Stimulated activated naive CD8-positive, alpha-beta T cell treated with anti-CD3 and anti-CD28 coated beads, Interleukin-15, Interleukin-2, amounts not matched to agents 100 U/mL and 50 U/mL, for 24 hours (primary cell): ENCODE measurements at regions not wholly inside any gene's neighbourhood (a gene's known extent, or its start where the extent isn't known, plus 50 kb on each side); places are given as distances from the start of the nearest gene placed in this dataset.
"Not testable (repeated sequence)": the region's sequence is repeated elsewhere in the genome, so short reads cannot be mapped to it uniquely, and the experiment has no call there.

Experiments used
- ATAC-seq: fragments of 150-1000 bp; cut with Tn5 transposase; one replicate; pipeline ENCODE4 v1.10.0; 2021
- DNase-seq: peaks from one replicate; pipeline ENCODE4 v3.0.0; 2021

GRCh38 chr4:71210823-71211222 lies 128.0 kb upstream of the SLC4A4 start:
- no peak for ATAC-seq
- no peak for DNase-seq

DNA sequence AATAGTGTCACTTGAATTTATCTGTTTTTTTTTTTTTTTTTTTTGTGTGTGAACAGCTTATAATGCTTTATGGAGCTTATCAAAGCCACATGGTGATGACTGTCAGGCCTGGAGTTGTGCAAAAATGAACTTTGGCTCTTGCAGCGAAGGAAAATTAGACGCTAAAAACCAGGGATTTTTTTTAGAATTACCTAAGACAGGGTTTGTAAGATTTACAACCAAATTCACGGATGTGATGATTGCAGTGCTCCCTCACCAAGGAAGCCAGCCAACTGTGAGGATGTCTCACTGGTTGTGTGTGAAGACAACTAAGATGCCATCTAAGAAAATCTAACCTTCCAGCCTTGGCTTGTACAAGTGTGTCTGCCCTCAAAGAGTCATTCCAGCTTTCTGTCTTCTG lies 127.1 kb upstream of the SLC4A4 start:
- DNase-seq = no peak
- ATAC-seq = no peak

DNA sequence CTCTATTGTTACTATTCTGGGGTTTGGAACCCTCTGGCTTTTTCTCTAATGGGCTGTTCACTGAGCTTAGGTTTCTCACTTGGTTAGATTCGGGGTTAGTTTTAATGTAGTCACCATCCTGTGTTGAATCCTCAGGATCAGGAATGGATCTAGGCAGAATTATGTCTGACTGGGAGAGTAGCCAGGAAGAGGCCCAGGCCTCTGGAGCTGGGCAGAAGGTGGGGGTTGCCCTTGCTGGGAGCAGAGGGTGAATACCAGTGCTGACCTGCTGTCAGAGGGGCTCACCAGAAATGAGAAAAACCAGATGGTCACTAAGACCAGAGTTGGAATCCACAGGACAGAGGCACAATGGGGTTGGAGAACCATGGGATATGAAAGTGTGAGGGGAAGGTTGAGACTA lies 126.6 kb upstream of the SLC4A4 start:
- ATAC-seq (no peak), DNase-seq (no peak)

- DNase-seq = no peak
- no peak for ATAC-seq
These were observed 124.2 kb upstream of the SLC4A4 start for GRCh38 chr4:71214578-71214977.

GRCh38 chr4:71216316-71216959 lies 122.4 kb upstream of the SLC4A4 start:
- ATAC-seq (no peak), DNase-seq (no peak)

- ATAC-seq (no peak), DNase-seq (no peak)
These were observed 121.1 kb upstream of the SLC4A4 start for GRCh38 chr4:71217688-71218087.

- DNase-seq, ATAC-seq: not testable (repeated sequence)
These were observed 118.0 kb upstream of the SLC4A4 start for GRCh38 chr4:71220848-71221247.

DNA sequence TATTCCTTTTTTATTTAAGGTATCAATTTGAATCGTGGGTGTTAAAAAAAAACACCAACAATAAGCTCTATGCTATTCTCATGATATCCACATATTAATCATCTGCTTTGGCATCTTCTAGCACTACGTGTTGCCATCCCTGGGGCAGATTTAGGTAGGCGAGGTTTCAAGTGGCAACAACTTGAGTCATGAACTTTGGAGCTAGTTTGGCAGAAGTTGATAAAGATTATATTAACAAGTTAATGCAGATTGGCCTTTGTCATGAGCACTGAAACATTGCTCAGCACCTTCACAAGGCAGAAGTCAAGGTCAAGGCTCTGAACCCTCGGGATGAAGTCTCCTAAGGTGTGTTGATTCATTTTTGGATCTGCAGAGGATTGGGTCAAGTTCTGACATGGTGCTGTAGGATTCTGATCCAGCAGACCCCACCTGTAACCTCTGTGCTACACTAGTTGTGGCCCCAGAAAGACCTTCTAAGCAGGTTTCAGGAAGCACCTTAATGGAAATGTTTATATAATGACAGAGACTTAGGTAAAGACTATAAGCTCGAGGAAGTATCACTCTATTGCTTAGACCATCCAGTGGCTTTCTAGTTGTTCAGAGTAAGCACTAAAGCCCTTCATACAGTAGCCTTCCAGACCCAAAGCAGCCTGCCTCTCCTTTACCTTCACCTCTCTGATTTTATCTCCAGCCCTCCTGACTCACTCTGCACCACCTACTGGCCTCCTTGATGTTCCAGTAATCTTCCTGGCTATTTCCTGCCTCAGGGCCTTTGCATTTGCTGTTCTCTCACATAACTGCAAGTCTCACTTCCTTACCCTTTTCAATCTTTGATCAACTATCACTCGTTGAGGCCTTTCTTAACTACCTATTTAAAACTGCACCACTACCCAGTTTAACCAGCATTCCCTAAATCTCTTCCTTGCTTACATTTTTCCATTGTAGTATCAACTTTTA lies 117.0 kb upstream of the SLC4A4 start:
- ATAC-seq = no peak
- DNase-seq = no peak

DNA sequence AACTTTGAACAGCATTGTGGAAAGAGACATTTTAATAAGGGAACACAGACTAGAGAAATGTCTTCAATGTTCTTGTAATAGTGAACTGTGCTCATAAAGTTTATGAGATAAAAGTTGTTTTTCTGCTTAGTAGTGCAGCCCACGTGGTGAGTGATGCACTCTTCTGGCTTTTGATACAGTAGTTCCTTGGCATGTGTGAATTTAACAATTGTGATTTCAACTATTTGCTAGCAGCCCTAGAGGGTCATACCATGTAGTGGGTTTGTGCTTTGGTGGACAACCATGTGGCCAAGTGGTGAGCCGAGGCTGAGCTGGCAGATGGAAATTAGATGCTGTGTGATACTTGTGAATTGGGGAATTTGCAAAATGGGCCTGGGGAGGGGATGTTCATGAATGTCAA lies 116.2 kb upstream of the SLC4A4 start:
- no peak for DNase-seq
- no peak for ATAC-seq

DNA sequence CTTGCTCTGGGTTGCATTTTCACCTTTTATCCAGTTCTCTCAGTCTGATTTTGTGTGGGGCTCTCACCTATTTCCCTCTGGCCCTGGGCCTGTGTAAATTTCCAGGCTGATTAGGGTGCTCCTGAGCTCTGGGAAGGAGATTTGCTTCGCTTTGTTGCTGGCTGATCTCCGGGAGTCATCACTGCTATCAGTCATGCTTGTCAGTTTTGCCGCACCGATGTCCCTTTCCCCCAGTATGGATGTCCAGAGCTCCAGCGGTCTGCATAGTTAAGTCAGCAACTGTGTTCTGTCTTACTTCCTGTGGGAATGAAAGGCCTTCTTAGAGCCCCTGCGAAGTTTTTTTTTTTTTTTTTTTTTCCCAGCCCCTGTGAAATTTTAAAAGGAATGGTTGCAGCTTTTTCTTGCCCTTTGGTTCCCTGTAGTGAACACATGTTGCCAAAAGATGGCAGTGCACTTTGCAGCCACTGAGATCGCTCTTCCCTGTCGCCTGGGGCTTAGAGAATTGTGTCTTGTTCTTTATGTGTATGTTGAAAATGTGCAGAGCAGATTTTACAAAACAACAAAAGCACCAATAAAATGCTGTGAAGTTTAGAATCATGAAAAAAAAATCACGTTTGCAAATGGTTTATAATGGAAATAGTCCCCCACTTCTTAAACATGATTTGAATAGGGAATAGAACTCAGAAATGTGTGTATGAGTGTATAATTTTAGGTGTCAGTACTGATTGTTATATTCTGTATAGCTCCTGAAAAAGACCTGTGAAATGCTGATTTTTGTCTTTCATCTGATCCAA lies 109.1 kb upstream of the SLC4A4 start:
- ATAC-seq = no peak
- no peak for DNase-seq

DNA sequence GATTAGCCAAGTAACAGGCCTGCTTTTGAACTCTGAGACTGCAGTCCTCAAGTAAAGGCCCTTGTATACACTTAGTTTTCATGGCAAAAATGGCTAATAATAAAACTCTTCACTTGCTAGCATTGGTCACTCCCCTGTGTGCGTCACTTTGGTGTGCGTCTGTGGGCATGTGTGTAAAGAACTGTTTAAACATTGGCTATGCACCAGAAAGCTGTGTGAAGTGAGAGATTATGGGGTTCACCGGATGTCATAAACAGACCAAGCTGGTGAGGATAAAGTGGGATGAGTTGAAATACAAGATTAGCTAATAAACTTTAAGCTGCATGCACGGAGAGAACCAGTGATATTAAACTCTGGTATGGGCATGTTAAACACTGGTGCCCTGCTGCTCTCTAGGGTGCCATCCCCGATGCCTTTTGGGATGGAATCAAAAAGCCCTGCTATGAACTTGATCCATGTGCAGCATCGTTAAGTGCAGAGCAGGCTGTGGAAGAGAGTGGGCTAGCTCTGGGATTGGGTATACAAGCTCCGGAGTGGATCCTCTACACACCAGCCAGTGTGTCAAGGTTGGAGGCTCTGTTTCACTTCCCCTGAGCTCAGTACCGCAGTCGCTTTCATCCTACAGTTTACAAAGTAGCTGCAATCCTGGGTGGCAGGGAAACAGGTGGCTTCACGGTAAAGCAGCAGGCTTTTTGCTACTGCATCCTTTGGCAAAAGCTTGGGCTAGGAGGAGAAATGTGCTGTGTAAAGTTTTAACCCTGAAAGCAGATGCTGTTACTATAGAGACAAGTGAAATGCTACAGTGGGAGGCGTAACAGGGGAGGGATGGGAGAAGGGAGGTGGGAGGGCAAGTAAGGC lies 108.3 kb upstream of the SLC4A4 start:
- ATAC-seq = no peak

DNA sequence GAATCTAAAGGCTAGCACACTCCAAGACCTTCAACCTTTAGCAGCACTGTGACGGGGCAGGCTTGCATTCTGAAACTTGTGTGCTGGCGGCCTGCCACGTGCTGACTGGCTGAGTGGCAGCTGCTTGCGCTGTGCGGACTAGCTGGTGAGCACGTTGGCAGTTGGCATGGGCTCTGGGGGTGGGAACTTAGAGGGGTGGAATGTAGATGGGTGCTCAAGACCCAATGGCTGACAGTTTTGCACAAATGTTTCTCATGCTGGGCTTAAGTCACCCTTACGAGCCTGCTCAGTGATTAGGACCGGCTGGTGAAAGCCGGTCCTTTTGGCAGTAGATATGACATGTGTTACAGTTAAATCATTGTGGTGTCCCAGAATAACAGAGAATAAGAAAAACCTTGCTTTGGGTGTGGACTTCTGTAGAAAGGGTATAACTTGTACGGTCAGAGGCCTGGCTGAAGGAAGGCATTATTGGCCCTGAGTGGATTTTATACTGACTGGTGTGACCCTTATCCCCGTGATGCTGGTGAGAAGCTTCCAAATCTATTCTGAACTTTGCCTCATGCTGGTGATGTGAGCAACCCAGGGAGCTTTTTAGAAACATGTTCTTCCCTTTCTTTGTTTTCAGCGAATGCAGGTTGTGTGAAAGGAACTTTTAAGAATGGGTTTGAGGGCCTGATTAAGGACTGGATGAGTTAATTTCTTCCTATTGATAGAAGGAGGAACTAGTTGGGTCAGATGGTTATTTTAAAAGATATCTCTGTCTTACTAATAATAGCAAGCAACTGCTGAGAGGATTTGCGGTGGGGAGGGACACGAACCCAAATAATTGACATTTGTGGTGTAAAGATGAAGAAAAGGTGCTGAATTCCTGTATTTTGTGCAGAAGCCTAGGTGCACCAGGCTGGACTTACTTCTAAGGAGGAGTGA lies 107.4 kb upstream of the SLC4A4 start:
- ATAC-seq (no peak), DNase-seq (no peak)

More for the DNA sequence above, 108.3 kb upstream of the SLC4A4 start:
- DNase-seq = no peak

DNA sequence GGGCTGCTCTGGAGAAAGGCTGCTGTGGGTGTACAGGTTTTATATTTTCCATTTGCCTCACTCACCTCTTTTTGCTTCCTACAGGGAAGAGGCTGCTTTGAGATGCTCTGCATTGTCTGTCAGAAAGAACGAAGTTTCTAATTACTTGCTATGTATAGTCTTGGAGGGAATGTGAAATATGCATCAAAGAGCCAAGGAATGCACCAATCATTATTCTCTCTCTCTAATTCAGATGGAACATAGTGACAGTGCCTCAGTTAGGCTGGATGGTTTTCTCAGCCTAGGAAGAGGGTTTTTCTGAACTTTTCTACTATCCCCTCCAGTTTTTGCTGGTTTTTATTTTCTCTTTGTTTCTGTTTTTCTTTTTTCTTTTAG lies 106.8 kb upstream of the SLC4A4 start:
- no peak for DNase-seq
- no peak for ATAC-seq

- ATAC-seq (no peak), DNase-seq (no peak)
These were observed 106.0 kb upstream of the SLC4A4 start for GRCh38 chr4:71232846-71233245.

GRCh38 chr4:71235311-71236201 lies 103.3 kb upstream of the SLC4A4 start:
- DNase-seq = no peak
- ATAC-seq = no peak

DNA sequence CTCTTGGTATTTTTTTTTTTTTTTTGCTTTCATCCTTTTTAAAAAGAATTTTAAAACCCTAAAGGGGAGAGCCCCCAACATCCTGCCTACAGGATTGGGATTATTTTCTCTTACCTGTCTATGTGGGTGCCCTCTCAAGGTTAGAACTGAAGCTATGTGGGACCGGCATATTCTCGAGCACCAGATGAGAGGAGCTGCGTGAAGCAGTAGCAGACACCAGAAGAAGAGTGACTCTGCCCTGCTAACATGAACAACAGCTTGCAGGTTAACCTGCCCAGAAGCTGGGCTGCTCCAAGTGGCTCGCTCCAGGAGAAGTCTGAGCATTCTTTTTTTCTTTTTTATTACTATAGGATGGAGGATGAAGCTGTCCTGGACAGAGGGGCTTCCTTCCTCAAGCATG lies 102.6 kb upstream of the SLC4A4 start:
- ATAC-seq = no peak
- DNase-seq = no peak

- no peak for ATAC-seq
- no peak for DNase-seq
These were observed 101.2 kb upstream of the SLC4A4 start for GRCh38 chr4:71237641-71238040.

DNA sequence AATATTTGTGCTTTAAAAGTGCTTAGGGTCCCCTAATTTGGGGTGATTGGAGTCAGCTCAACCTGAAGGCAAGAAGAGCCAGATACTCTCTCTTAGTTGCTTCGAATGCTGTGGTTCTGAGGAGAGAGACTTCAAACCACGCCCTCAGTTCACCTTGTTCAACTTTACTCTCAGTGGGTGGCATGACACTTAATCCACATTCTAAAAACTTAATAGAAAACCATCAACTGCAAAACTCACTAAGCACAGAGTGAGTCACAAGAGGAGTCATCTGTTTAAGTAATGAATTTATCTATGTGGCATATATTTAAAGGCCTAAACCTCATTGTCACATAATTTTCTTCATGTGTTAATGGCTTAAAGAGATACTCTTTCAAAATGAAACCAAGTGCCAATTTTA lies 99.5 kb upstream of the SLC4A4 start:
- DNase-seq (no peak), ATAC-seq (no peak)

- no peak for DNase-seq
These were observed 98.7 kb upstream of the SLC4A4 start for GRCh38 chr4:71240094-71240493.

More at GRCh38 chr4:71240094-71240493, 98.7 kb upstream of the SLC4A4 start:
- no peak for ATAC-seq
